HepG2 (cell line): ENCODE measurements at regions not wholly inside any gene's neighbourhood (a gene's known extent, or its start where the extent isn't known, plus 50 kb on each side); places are given as distances from the start of the nearest gene placed in this dataset.

Source experiments
- ATAC-seq: fragments of 200-7000 bp; cut with Tn5 transposase; 3 replicates; pipeline ENCODE4 v1.9.1; 2020; ENCODE audit warnings: mild to moderate bottlenecking, moderate library complexity
- BruUV-seq: library from RNA; stranded (reverse); fragments of 400-500 nt; replicated peaks from 2 replicates; lab custom pipeline; 2021; lab: Mats Ljungman, UMichigan
- CTCF ChIA-PET: fragments of 300-600 bp; formaldehyde crosslinking; extraction: SDS; loops from one replicate; lab custom pipeline; 2021; ENCODE audit warnings: low total read pairs, inconsistent platforms, low intra/inter-chr PET ratio; lab: Yijun Ruan, JAX
- POLR2A ChIA-PET: fragments of 350-600 bp; sonication (Branson Sonifier 250); formaldehyde crosslinking; loops from one replicate; lab custom pipeline; 2020; ENCODE audit warnings: antibody characterized with exemption, inconsistent platforms; lab: Yijun Ruan, JAX
- DNase-seq: peaks from one replicate; pipeline ENCODE4 v3.0.0-alpha.2; 2015; ENCODE audit warnings: low spot score
- FAIRE-seq: peaks from 3 replicates; lab custom pipeline; 2011; peaks lifted over from hg19 to GRCh38; lab: Jason Lieb, UNC
- H2AFZ ChIP-seq: one replicate; pipeline ENCODE4 v1.6.1; 2011; ENCODE audit warnings: low read length, inconsistent platforms
- H3K27ac ChIP-seq: fragments of 300-600 bp; 3 replicates; pipeline ENCODE4 v1.8.0; 2011; ENCODE audit warnings: mixed run types, mild to moderate bottlenecking, mixed read lengths, low read length, inconsistent platforms; ENCODE audit not compliant: insufficient read depth; ENCODE audit errors: extremely low read length
- H3K27me3 ChIP-seq, 2 experiments: fragments of 200-600 bp in 1 of 2; 2 replicates in 1 of 2; 3 replicates in 1 of 2; pipeline versions ENCODE4 v1.6.0 to v1.8.0; 2011; ENCODE audit warnings: low read length in 2 of 2, mild to moderate bottlenecking in 2 of 2, moderate library complexity in 2 of 2, inconsistent platforms in 1 of 2; ENCODE audit not compliant: insufficient read depth in 2 of 2, control insufficient read depth in 1 of 2
- H3K36me3 ChIP-seq, 2 experiments: fragments of 200-600 bp in 1 of 2; replicated peaks in 1 of 2; 2 replicates in 1 of 2; 3 replicates in 1 of 2; pipeline versions ENCODE4 v1.5.1 to v1.8.0; 2011; ENCODE audit warnings: low read length in 2 of 2, inconsistent platforms in 1 of 2; ENCODE audit not compliant: insufficient read depth in 2 of 2, control insufficient read depth in 1 of 2
- H3K4me1 ChIP-seq: 2 replicates; pipeline ENCODE4 v1.5.1; 2012; ENCODE audit warnings: low read length, inconsistent platforms; ENCODE audit not compliant: insufficient read depth
- H3K4me2 ChIP-seq: 2 replicates; pipeline ENCODE4 v1.6.0; 2011; ENCODE audit warnings: low read depth, low read length, inconsistent platforms
- H3K4me3 ChIP-seq, 3 experiments: fragments of 200-600 bp in 1 of 3; sonication (generic), shearing (Covaris generic) in 1 of 3; replicated peaks in 1 of 3; 2 replicates each; pipeline ENCODE4 v1.5.1; 2011 to 2016; ENCODE audit warnings: low read length in 3 of 3, inconsistent platforms in 2 of 3, low read depth in 2 of 3, mild to moderate bottlenecking in 2 of 3, control low read depth in 1 of 3, mixed read lengths in 1 of 3; ENCODE audit not compliant: insufficient read depth in 1 of 3
- H3K79me2 ChIP-seq: one replicate; pipeline ENCODE4 v1.6.1; 2011; ENCODE audit warnings: low read length, inconsistent platforms; ENCODE audit not compliant: insufficient read depth
- H3K9ac ChIP-seq: 2 replicates; pipeline ENCODE4 v1.6.0; 2011; ENCODE audit warnings: mild to moderate bottlenecking, low read depth, low read length, inconsistent platforms; ENCODE audit not compliant: insufficient read depth
- H3K9me3 ChIP-seq: 2 replicates; pipeline ENCODE4 v1.5.1; 2012; ENCODE audit warnings: mild to moderate bottlenecking, low read length
- H4K20me1 ChIP-seq: 2 replicates; pipeline ENCODE4 v1.6.0; 2011; ENCODE audit warnings: inconsistent platforms, mild to moderate bottlenecking, low read length, moderate library complexity; ENCODE audit not compliant: insufficient read depth
- ARID5B ChIP-seq: IDR thresholded peaks from 2 replicates; pipeline ENCODE4 v1.4.0; 2020; ENCODE audit warnings: mild to moderate bottlenecking, missing genetic modification reagents
- ATF4 ChIP-seq, 2 experiments: fragments of 450-650 bp in 1 of 2; sonication (generic) in 1 of 2; formaldehyde crosslinking; IDR thresholded peaks; 2 replicates each; pipeline versions ENCODE4 v1.5.0 to v1.8.0; 2020 to 2022; ENCODE audit warnings: mild to moderate bottlenecking in 1 of 2, missing genetic modification reagents in 1 of 2
- BCL6 ChIP-seq: IDR thresholded peaks from 2 replicates; pipeline ENCODE4 v1.6.1; 2016; ENCODE audit warnings: missing genetic modification reagents, missing compliant biosample characterization
- CEBPG ChIP-seq: IDR thresholded peaks from 2 replicates; pipeline ENCODE4 v1.6.1; 2016
- NRL ChIP-seq: sonication (generic); formaldehyde crosslinking; IDR thresholded peaks from 2 replicates; pipeline ENCODE4 v1.5.0; 2020; ENCODE audit warnings: missing genetic modification reagents, mild to moderate bottlenecking, moderate library complexity, borderline replicate concordance
- PRMT3 ChIP-seq: sonication (generic); formaldehyde crosslinking; IDR thresholded peaks from 2 replicates; pipeline ENCODE4 v1.8.1; 2022; ENCODE audit warnings: low read depth, mild to moderate bottlenecking, moderate library complexity, missing genetic modification reagents, borderline replicate concordance
- RBM39 ChIP-seq: fragments of 200-400 bp; formaldehyde crosslinking; IDR thresholded peaks from one replicate; pipeline ENCODE4 v1.6.1; 2018; ENCODE audit warnings: antibody characterized with exemption, mild to moderate bottlenecking, low read depth, low read length; ENCODE audit not compliant: poor library complexity, severe bottlenecking
- ZKSCAN5 ChIP-seq: sonication (generic); formaldehyde crosslinking; IDR thresholded peaks from 2 replicates; pipeline ENCODE4 v1.5.1; 2020; ENCODE audit warnings: mild to moderate bottlenecking, missing genetic modification reagents
- ZNF263 ChIP-seq: sonication (generic); formaldehyde crosslinking; IDR thresholded peaks from 2 replicates; pipeline ENCODE4 v1.4.0; 2020; ENCODE audit warnings: missing genetic modification reagents
- ZNF644 ChIP-seq: IDR thresholded peaks from 2 replicates; pipeline ENCODE4 v1.6.1; 2016; ENCODE audit warnings: low read depth
- ZSCAN25 ChIP-seq: sonication (generic); formaldehyde crosslinking; IDR thresholded peaks from 2 replicates; pipeline ENCODE4 v1.8.0; 2022; ENCODE audit warnings: mild to moderate bottlenecking, missing genetic modification reagents
- WGBS: methylation state at CpG from one replicate; pipeline ENCODE4 v1.1.6; 2017; ENCODE audit warnings: low lambda C conversion rate; 5-methylcytosine and 5-hydroxymethylcytosine counted together
- in situ Hi-C: cut with HindIII; loops from 2 replicates; pipeline ENCODE4 v1.10.0; 2017; ENCODE audit warnings: low pct_unique_long_range_greater_than_20kb; ENCODE audit not compliant: extremely low pct_ligation_motif_present
- intact Hi-C: fragments of 100-400 bp; cut with micrococcal nuclease; formaldehyde crosslinking; loops from one replicate; pipeline ENCODE4 v1.10.0; 2022; ENCODE audit not compliant: unreplicated experiment

DNA sequence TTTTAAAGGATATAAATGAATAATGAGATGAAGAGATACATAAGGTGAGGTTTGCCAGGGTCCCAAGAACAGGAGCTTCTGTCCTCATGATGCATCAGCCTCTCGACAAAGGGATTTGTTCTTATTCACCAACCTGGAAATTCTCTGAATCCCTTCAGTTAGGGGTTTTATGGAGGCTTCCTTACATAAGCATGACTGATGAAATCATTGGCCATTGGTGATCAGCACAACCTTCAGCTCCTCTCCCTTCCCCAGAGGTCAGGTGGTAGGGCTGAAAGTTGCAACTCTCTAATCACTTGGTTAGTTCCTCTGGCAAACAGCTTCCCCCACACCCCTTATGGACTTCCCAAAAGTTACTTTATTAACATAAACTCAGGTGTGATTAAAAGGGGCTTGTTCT lies 222.0 kb downstream of the SPRY1 start:
- FAIRE-seq (peak; percentile 52), ATAC-seq (no peak), DNase-seq (no peak)
- no TSS peak for BruUV-seq
- H4K20me1 ChIP-seq: no peaks in the 10 kb centered on the region
- TF ChIP-seq ZNF644 (CRISPR knock-in tag) (peak; percentile 70; the same call in 1 of the 2 replicates), PRMT3 (CRISPR knock-in tag) (no peak), NRL (CRISPR knock-in tag) (no peak), RBM39 (no peak), BCL6 (CRISPR knock-in tag) (peak; percentile 9; the same call in 1 of the 2 replicates), ZKSCAN5 (no peak), ARID5B (CRISPR knock-in tag) (0 out of 2 replicates have a peak, but pooled peaks have one; percentile 6), CEBPG (CRISPR knock-in tag) (peak; percentile 65), ZSCAN25 (no peak), ZNF263 (CRISPR knock-in tag) (no peak), ATF4 (CRISPR knock-in tag; IDR thresholded peaks at IDR 0.05) (peak in 1 of 2 experiments; percentile 90; a peak in 2 of 4 replicates)
- H2AFZ ChIP-seq: no peak overlapping the region
- H3K27ac ChIP-seq: no peak overlapping the region
- no peak overlapping the region for H3K4me3 ChIP-seq
- H3K4me2 ChIP-seq: no peak overlapping the region; the same call in 1 of the 2 replicates
- CTCF ChIA-PET: no interaction called here
- no peaks in the 10 kb centered on the region for H3K9me3 ChIP-seq
- no peaks in the 10 kb centered on the region for H3K79me2 ChIP-seq
- no peaks in the 10 kb centered on the region for H3K27me3 ChIP-seq
- no peaks in the 10 kb centered on the region for H3K36me3 ChIP-seq
- intact Hi-C loops: no loop called here
- in situ Hi-C loops: no loop called here
- POLR2A ChIA-PET: interaction anchor here (0.7 to 1.9 kb wide), 6 partner anchors 18 to 222 kb away, joined by 3 to 8 read pairs (median 4); partner anchors contain the start of gene SPRY1
- no peak overlapping the region for H3K9ac ChIP-seq
- 80% methylated on average over 1 of the region's 1 CpG for WGBS
- H3K4me1 ChIP-seq: peaks cover 46% of the 10 kb centered on the region
